Neuronal stem cell (in vitro differentiated cells): ENCODE measurements at regions not wholly inside any gene's neighbourhood (a gene's known extent, or its start where the extent isn't known, plus 50 kb on each side); places are given as distances from the start of the nearest gene placed in this dataset.

Experiments used
- DNase-seq: peaks from one replicate; pipeline ENCODE4 v3.0.0-alpha.2; 2013; ENCODE audit warnings: low spot score
- H2AFZ ChIP-seq: one replicate; pipeline ENCODE4 v1.6.1; 2013; ENCODE audit warnings: mild to moderate bottlenecking, low read length, inconsistent platforms
- H2AK5ac ChIP-seq: 2 replicates; pipeline ENCODE4 v1.6.1; 2013; ENCODE audit warnings: low read depth, mild to moderate bottlenecking, inconsistent platforms, low read length, moderate library complexity, mixed read lengths
- H2BK120ac ChIP-seq: 2 replicates; pipeline ENCODE4 v1.6.1; 2013; ENCODE audit warnings: low read depth, mild to moderate bottlenecking, inconsistent platforms, low read length, moderate library complexity, mixed read lengths
- H2BK12ac ChIP-seq: one replicate; pipeline ENCODE4 v1.6.1; 2013; ENCODE audit warnings: low read length, inconsistent platforms
- H2BK15ac ChIP-seq: 2 replicates; pipeline ENCODE4 v1.6.1; 2013; ENCODE audit warnings: mild to moderate bottlenecking, low read length, inconsistent platforms, mixed read lengths
- H2BK5ac ChIP-seq: one replicate; pipeline ENCODE4 v1.6.1; 2013; ENCODE audit warnings: inconsistent platforms, mild to moderate bottlenecking, low read length, moderate library complexity
- H3K14ac ChIP-seq: one replicate; pipeline ENCODE4 v1.6.1; 2013; ENCODE audit warnings: low read length, inconsistent platforms
- H3K18ac ChIP-seq: 2 replicates; pipeline ENCODE4 v1.6.1; 2013; ENCODE audit warnings: low read length, inconsistent platforms
- H3K23ac ChIP-seq: 2 replicates; pipeline ENCODE4 v1.6.1; 2013; ENCODE audit warnings: low read depth, mild to moderate bottlenecking, mixed read lengths, low read length, inconsistent platforms; ENCODE audit not compliant: poor library complexity
- H3K27ac ChIP-seq: replicated peaks from 3 replicates; pipeline ENCODE4 v1.5.1; 2013; ENCODE audit warnings: low read length, inconsistent platforms
- H3K27me3 ChIP-seq, 3 experiments: 2 replicates each; pipeline ENCODE4 v1.6.1; 2013; ENCODE audit warnings: low read length in 3 of 3, mild to moderate bottlenecking in 2 of 3, inconsistent platforms in 1 of 3, low read depth in 1 of 3, mixed read lengths in 1 of 3, moderate library complexity in 1 of 3; ENCODE audit not compliant: control insufficient read depth in 3 of 3, insufficient read depth in 3 of 3
- H3K36me3 ChIP-seq, 2 donors: replicated peaks in 1 of 2; 2 replicates each; pipeline ENCODE4 v1.6.1; 2013; ENCODE audit warnings: low read length in 2 of 2; ENCODE audit not compliant: control insufficient read depth in 2 of 2, insufficient read depth in 2 of 2
- H3K4ac ChIP-seq: 2 replicates; pipeline ENCODE4 v1.6.1; 2013; ENCODE audit warnings: inconsistent platforms, mild to moderate bottlenecking, low read length, moderate library complexity
- H3K4me1 ChIP-seq, 2 donors: 1 replicate in 1 of 2; 2 replicates in 1 of 2; pipeline ENCODE4 v1.6.1; 2013; ENCODE audit warnings: low read length in 2 of 2, low read depth in 1 of 2; ENCODE audit not compliant: control insufficient read depth in 2 of 2, insufficient read depth in 1 of 2
- H3K4me2 ChIP-seq: one replicate; pipeline ENCODE4 v1.6.1; 2013; ENCODE audit warnings: mild to moderate bottlenecking, low read length, inconsistent platforms; ENCODE audit not compliant: insufficient read depth, poor library complexity, severe bottlenecking
- H3K4me3 ChIP-seq, 2 donors: 2 replicates each; pipeline ENCODE4 v1.5.1; 2013; ENCODE audit warnings: low read length in 2 of 2, mild to moderate bottlenecking in 2 of 2, inconsistent platforms in 1 of 2, moderate library complexity in 1 of 2
- H3K79me1 ChIP-seq: one replicate; pipeline ENCODE4 v1.6.1; 2013; ENCODE audit warnings: low read depth, mild to moderate bottlenecking, inconsistent platforms, low read length, moderate library complexity
- H3K9ac ChIP-seq: one replicate; pipeline ENCODE4 v1.6.1; 2013; ENCODE audit warnings: mild to moderate bottlenecking, low read depth, low read length, inconsistent platforms; ENCODE audit not compliant: poor library complexity
- H3K9me3 ChIP-seq, 2 donors: replicated peaks in 1 of 2; 2 replicates each; pipeline versions ENCODE3 to v1.6.1; 2013; ENCODE audit warnings: low read length in 2 of 2, mild to moderate bottlenecking in 2 of 2, inconsistent platforms in 1 of 2, low read depth in 1 of 2, mixed read lengths in 1 of 2, moderate library complexity in 1 of 2; ENCODE audit not compliant: control insufficient read depth in 2 of 2, insufficient read depth in 1 of 2
- H4K8ac ChIP-seq: one replicate; pipeline ENCODE4 v1.6.1; 2013; ENCODE audit warnings: low read depth, mild to moderate bottlenecking, inconsistent platforms, low read length, moderate library complexity
- H4K91ac ChIP-seq: one replicate; pipeline ENCODE4 v1.6.1; 2013; ENCODE audit warnings: low read length, low read depth, mild to moderate bottlenecking, inconsistent platforms; ENCODE audit not compliant: poor library complexity
- WGBS, 2 donors: extraction: QIAGEN DNeasy Blood & Tissue Kit; methylation state at CpG; one replicate each; pipeline ENCODE4 v1.1.7; 2013; ENCODE audit warnings: missing lambda C conversion rate in 2 of 2, mixed read lengths in 1 of 2; ENCODE audit not compliant: insufficient read length in 2 of 2, insufficient replicate concordance in 1 of 2; ENCODE audit errors: extremely low coverage in 2 of 2; 5-methylcytosine and 5-hydroxymethylcytosine counted together

- Histone ChIP-seq H3K27ac (no peak overlapping the region), H3K27me3 (peaks cover 0 to 7% (median 0%) of the 10 kb centered on the region in 3 experiments), H3K4me2 (no peak overlapping the region), H2AK5ac (no peak overlapping the region), H3K18ac (no peak overlapping the region), H2BK5ac (no peak overlapping the region), H3K9ac (no peak overlapping the region), H3K4ac (no peak overlapping the region), H2BK15ac (no peak overlapping the region), H3K4me1 (no peaks in the 10 kb centered on the region), H3K79me1 (no peaks in the 10 kb centered on the region), H3K14ac (no peak overlapping the region), H2BK120ac (no peak overlapping the region), H2BK12ac (no peak overlapping the region), H3K9me3 (no peaks in the 10 kb centered on the region), H4K8ac (no peak overlapping the region), H3K23ac (no peak overlapping the region), H3K4me3 (no peak overlapping the region), H4K91ac (no peak overlapping the region), H3K36me3 (no peaks in the 10 kb centered on the region), H2AFZ (no peak overlapping the region)
- WGBS, 2 donors = no CpG with 5 or more reads among the region's 2 CpGs
- no peak for DNase-seq
Measured at GRCh38 chr3:11950576-11950975, 53.6 kb upstream of the SYN2 start.

DNA sequence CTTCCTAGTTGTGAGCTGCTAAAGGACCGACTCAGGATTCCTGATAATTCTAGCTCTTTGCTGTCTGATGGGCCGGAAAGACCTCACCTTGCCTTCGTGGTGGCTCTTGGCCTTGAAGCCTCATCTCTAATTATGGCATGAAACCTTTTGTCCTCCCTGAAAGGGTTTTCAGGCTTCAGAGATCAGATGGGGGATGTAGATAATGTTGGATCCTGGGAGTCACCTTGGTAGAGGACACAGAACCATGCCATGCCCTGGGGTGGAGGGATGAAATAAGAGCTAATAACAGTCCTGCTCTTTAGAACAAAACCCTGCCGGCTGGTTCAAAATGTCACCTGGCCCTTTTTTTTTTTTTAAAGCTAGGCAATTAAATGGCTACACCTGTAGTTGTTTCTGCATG, 50.8 kb upstream of the SYN2 start:
- Histone ChIP-seq H3K4me1 (no peaks in the 10 kb centered on the region), H3K79me1 (no peaks in the 10 kb centered on the region), H2AFZ (no peak overlapping the region), H3K4me2 (no peak overlapping the region), H3K27me3 (peaks cover 0 to 15% (median 0%) of the 10 kb centered on the region in 3 experiments), H2BK15ac (no peak overlapping the region), H3K27ac (no peak overlapping the region), H3K4ac (no peak overlapping the region), H3K9ac (no peak overlapping the region), H3K14ac (no peak overlapping the region), H3K4me3 (no peak overlapping the region), H2BK12ac (no peak overlapping the region), H3K23ac (no peak overlapping the region), H2BK5ac (no peak overlapping the region), H3K9me3 (no peaks in the 10 kb centered on the region), H2AK5ac (no peak overlapping the region), H4K8ac (no peak overlapping the region), H3K36me3 (no peaks in the 10 kb centered on the region), H4K91ac (no peak overlapping the region), H3K18ac (no peak overlapping the region), H2BK120ac (no peak overlapping the region)
- no CpG with 5 or more reads among the region's 4 CpGs for WGBS, 2 donors
- DNase-seq = no peak

DNA sequence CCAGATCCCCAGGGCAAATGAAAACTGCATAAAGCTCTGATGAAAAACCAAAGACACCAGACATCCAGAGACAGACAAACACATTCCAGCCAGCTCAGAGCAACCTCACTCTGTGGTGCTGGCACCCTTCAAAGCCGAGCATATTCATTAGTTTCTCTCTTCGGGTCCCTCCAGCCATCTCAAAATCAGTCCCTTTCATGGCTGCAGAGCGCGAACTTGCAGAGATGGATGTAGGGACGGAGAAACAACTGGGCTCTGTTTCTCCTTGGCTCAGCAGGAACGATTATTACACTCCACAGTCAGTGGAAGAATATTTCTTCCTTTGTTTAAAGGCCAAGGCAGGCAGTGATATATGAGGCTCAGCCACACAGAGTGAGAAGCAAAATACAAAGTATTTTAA, 50.4 kb upstream of the SYN2 start:
- Histone ChIP-seq H2BK120ac (no peak overlapping the region), H3K23ac (no peak overlapping the region), H2BK12ac (no peak overlapping the region), H3K27me3 (peaks cover 0 to 15% (median 0%) of the 10 kb centered on the region in 3 experiments), H4K91ac (no peak overlapping the region), H3K4me3 (no peak overlapping the region), H3K36me3 (no peaks in the 10 kb centered on the region), H3K14ac (no peak overlapping the region), H2BK5ac (no peak overlapping the region), H2AK5ac (no peak overlapping the region), H3K4me2 (no peak overlapping the region), H3K9me3 (no peaks in the 10 kb centered on the region), H2BK15ac (no peak overlapping the region), H3K4ac (no peak overlapping the region), H3K79me1 (no peaks in the 10 kb centered on the region), H3K4me1 (no peaks in the 10 kb centered on the region), H3K9ac (no peak overlapping the region), H4K8ac (no peak overlapping the region), H3K27ac (no peak overlapping the region), H3K18ac (no peak overlapping the region), H2AFZ (no peak overlapping the region)
- DNase-seq = no peak
- no CpG with 5 or more reads among the region's 6 CpGs for WGBS, 2 donors

DNA sequence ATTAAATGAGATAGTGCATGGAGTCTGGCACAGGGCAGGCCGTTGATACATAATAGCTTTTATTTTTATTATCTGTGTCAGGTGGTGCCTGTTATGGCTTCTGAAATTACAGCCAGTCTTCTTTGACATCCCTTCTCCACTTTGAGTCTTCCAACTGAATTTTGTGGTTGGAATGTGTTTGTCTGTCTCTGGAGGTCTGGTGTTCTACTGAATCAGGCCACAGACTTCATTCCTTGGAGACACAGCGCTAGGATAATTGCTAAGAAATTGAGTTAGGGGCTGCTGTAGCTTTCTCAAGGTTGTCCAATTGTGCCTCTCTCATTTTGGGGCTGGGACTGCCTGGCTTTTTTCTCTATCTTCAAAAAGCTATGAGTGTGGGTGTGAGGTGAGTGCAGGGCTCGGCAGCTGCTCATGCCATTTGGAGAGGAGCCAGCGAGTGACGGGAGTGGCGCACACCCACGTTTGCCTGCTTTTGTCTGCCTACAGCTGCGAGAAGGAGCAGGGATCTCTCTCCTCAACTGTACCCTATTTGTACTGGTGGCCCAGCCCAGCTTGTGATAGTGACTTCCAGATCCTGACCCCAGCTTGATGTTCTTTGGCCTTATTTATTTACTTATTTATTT, 49.8 kb upstream of the SYN2 start:
- Histone ChIP-seq H3K4me1 (no peaks in the 10 kb centered on the region), H2BK15ac (no peak overlapping the region), H3K23ac (no peak overlapping the region), H4K91ac (no peak overlapping the region), H3K36me3 (no peaks in the 10 kb centered on the region), H2BK5ac (no peak overlapping the region), H2AK5ac (no peak overlapping the region), H3K27me3 (peaks cover 0 to 15% (median 0%) of the 10 kb centered on the region in 3 experiments), H3K4ac (no peak overlapping the region), H4K8ac (no peak overlapping the region), H2AFZ (no peak overlapping the region), H3K4me2 (no peak overlapping the region), H3K18ac (no peak overlapping the region), H3K9me3 (no peaks in the 10 kb centered on the region), H3K27ac (no peak overlapping the region), H3K14ac (no peak overlapping the region), H2BK120ac (no peak overlapping the region), H3K9ac (no peak overlapping the region), H3K4me3 (no peak overlapping the region), H2BK12ac (no peak overlapping the region), H3K79me1 (no peaks in the 10 kb centered on the region)
- DNase-seq = no peak
- no CpG with 5 or more reads among the region's 8 CpGs for WGBS, 2 donors
